SK-N-SH treated with all-trans-retinoic acid at 6 μM for 48 hours (cell line): ENCODE measurements at regions not wholly inside any gene's neighbourhood (a gene's known extent, or its start where the extent isn't known, plus 50 kb on each side); places are given as distances from the start of the nearest gene placed in this dataset.
"Not testable (repeated sequence)": the region's sequence is repeated elsewhere in the genome, so short reads cannot be mapped to it uniquely, and the experiment has no call there.

Experiments used
- ATAC-seq: fragments of 200-7000 bp; cut with Tn5 transposase; 3 replicates; pipeline ENCODE4 v1.9.1; 2020; ENCODE audit warnings: mild to moderate bottlenecking, moderate library complexity

DNA sequence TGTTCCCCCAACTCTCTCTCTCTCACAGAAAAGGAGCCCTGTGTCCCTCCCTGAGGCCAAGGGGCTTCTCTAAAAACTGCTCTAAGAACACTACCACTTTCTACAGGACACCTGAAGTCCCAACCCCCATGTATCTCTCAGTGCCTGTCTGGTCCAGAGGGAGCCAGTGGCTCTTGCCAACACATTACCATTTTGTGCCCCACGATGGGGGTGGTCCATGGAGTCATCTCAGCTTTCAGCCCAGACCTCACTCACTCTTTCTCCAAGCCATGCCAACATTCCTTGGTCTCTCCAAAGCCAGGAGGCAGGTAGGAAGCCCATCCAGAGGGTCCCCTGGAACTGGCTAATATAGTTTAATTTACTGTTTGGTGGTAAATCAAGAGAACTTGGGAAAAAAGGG lies 962.1 kb upstream of the DEFB115 start:
- ATAC-seq, result not testable (repeated sequence)

DNA sequence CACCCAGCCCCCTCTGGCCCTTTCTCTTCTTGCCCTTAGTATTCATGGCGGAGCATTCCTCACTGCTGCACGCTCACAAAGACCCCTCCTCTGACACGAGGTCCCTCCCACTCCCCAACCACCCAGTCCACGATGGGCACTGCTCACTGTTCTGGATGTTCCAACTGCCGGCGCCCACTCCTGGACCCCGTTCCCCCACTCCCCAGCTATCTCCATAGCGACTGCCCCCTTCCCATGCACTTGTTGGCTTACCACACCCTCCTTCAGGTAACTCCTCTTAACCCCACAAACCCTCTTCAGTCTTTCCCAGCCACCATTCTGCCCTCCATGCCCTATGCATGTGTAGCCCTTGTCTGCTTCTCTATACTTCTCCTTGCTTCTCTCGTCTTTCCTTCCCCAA lies 961.5 kb upstream of the DEFB115 start:
- not testable (repeated sequence) for ATAC-seq

DNA sequence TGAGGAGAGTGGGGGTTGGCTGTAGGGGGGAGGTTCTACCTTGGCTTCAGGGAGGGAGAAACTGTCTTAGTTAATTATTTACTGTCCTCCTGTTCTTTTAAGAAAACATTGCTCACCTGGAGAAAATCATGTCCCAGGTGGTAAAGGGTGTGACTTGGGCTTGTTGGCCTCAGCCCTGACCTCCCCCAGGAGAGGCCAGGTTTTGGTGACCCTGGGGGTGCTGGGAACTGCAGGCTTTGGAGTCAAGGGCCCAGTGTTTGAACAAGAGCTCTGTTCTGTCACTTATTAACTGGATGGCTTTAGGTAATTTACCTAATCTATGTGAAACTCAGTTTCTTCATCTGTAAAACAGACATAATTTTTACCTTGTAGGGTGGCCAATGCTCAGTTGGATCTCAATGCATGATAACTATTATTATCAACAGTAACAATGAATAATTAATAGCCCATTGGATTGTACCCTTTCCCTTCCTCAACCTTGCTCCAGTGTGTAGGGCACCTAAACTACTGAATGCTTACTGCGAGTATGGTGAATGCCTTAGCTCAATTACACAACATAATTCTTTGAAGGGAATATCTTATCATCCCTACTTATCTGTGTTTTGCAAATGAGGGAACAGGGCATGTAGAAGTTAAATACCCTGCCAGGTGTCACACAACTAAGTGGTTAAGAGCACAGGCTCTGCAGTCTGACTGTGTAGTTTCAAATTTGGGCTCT lies 959.4 kb upstream of the DEFB115 start:
- not testable (repeated sequence) for ATAC-seq

DNA sequence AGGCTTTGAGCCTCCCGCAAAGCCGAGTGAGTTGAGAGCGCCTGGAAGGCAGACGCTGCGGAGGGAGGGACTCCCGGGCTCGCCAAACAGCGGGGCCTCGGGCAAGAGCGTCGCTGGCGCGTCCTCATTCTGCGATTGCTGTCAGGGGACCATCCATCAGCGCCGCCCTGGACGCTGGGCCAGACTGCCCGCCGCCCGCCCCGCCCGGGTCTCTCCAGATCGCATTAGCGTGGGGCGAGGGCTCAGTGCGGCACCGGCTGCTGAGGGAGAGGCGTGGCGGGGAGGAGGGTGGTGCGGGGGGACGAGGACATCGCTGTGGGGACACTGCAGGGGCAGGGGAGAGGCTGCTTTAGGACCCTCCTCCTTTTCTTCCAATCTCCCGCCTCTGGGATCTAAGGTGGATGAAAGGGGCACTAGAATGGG lies 957.2 kb upstream of the DEFB115 start:
- not testable (repeated sequence) for ATAC-seq

DNA sequence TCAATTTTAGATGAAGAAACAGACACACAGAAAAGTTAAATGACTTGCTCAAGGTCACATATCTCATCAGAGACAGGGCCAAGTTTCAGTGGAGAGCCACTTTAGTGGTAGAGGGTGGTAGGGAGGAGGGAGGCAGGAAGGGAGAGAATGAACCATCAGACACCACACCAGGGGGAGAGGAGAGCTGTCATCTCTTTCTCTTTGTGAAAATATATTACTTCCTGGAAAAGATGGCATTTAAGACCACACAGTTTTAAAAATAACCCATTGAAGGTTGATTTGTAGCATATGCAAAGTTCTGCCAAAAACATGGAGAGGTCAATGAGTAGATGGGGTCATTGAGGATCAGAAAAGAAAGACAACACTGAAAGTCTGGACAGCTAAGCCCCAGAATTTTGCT lies 954.7 kb upstream of the DEFB115 start:
- ATAC-seq, result not testable (repeated sequence)

DNA sequence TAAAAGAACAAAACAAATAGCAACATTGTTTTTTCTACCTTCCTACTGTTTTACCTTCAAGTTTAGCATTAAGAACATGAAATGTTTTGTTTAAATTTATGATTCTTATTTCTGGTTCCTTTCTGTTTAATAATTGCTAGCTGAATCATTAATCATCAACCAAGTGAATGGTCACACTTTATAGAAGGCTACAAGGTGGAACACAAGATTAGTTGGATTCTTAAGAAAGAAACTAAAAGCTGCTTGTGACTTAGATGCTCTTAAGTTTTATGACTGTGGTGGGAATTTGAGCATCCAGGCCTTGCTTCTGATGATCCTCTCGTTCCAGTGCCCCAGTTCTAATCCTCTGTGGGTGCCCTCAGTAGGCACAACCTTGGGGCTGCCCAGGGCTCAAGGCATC lies 947.5 kb upstream of the DEFB115 start:
- not testable (repeated sequence) for ATAC-seq

DNA sequence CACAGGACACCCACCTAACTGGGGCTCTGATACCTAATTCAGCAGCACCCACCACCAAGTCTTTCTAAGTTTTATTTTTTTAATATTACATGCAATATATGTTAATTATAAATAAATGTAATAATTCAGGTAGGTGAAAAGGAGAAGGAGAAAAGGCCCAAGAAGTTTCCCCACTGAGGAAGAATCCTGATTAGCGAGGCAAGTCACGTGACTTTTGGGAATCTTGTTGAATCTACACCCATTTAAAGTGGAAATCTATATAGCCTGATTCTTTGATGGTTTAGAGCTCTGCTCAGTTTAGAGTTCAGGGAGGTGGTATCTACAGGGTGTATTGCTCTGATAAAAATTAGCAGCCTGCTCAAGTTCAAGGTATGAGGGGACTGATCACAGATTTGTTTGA lies 947.1 kb upstream of the DEFB115 start:
- ATAC-seq, result not testable (repeated sequence)

DNA sequence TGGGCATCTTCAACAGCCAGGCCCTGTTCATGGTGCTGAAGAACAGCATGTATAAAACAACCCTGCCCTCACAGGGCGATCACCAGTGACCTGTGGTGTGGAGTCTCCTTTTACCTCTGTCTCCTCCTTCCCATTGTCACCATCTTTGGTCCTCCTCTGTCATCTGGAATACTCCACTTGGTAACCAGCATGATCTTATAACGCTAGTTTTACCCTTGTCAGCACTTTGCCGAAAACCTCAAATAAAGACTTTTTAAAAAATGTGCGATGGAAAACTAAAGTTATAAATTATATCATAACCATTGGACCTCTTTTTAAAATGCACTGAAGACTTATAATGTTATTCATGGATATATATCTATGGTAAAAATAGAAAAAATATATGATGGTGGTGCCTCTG lies 945.2 kb upstream of the DEFB115 start:
- not testable (repeated sequence) for ATAC-seq

DNA sequence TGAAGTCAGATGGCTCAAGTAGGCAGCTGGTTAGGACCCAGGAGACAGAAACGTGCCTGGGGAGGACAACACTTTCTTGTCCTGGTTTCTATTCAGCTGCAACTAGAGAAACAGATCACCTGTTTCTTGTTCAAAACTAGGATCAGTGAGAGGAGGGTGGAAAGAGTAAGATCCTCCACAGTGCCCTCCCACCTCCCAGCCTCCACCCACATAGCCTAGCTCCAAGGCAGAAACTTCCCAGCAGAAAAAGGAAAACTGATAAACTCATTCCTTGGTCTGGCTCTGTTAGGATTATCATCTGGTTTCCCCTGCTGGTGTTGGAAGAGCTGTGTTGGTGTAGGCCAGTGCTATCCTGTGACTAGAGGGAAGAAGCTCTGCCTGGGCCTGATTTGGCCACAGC lies 943.8 kb upstream of the DEFB115 start:
- ATAC-seq, result not testable (repeated sequence)

DNA sequence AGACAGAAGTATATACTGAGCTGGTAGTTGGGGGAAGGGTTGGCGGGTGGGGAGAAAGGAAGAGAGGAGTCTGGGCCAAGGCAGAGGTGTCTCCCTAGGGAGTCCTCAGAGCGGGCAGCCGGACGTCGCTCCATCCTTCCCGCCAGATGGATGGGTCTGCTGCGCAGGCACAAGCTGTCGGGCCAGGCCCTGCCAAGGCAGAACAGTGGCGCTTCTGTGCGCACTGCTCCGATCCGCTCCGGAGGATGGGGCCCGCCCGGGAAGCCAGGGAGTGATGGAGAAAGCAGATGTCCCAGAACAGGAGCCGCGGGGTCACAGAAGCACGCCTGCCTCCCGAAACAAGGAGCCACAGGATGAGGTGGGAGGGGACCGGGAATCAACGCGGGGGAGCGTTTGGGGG lies 941.4 kb upstream of the DEFB115 start:
- not testable (repeated sequence) for ATAC-seq

DNA sequence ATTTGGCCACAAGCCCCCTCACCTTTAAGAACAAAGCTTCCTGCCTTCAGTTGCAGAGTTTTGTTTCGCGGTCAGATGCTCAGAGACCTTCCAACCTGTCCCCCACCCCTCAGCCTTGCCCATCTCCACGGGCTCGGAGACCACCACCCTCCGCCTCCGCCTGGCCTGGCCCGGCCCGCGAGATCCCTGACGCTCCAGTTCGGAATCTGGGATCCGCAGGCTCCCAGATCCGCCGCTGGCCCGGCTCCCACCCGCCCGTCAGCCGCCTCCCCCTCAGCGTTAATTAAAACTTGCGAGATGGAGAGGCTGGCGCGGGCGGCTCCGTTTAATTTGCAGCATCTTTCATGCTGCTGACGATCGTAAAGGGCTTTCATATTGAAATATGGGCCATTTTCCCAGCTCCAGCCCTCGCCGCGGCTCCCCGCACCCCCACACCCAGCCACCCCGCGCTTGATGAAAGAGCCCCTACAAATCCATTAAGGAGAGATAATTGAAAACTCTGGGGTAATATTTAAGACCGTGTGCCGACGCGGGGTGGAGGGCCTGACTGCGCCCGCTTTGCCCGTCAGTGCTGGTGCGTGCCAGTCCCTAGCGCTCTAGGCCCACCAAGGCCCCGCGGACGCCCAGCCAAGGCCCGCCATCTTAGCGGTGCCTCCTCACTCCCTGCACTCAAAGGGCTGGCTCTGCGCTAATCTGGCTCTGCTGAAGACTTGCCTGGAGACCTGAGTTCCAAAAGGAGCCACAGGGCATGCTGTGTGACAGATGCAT lies 940.7 kb upstream of the DEFB115 start:
- not testable (repeated sequence) for ATAC-seq

DNA sequence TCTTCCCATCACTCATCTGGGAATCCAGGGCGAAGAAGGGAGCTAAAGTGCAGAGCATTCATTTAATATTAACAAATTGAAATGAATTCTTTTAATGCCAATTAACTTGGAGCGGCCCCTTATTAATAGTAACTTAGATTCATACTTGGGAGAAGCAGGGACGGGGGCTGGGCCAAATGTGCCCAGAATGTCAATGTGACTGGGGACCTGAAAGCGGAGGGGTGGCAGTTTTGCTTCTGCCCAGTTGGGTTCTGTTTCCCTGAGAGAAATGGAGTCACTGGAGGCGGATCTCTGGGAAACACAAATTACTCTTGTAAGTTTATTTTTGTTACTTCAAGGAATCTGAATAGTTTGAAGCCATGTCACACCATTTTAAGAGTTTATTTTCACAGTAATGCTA lies 923.7 kb upstream of the DEFB115 start:
- not testable (repeated sequence) for ATAC-seq

DNA sequence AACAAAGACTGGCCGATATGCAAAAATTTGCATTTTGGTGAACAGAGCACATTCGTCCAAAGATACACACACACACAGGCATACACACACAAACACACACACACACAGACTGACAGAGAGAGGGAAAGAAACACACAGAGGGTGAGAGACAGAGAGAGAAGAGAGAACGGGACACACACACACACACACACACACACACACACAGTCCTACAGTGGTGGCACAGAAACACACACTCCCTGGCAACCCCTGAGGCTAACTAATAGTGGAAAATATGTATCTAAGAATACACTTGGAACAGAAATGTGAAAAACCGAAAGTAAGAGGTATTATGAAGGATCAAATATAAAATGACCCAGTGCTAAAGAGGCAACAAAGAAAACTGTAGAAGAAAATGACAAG lies 919.9 kb upstream of the DEFB115 start:
- not testable (repeated sequence) for ATAC-seq

DNA sequence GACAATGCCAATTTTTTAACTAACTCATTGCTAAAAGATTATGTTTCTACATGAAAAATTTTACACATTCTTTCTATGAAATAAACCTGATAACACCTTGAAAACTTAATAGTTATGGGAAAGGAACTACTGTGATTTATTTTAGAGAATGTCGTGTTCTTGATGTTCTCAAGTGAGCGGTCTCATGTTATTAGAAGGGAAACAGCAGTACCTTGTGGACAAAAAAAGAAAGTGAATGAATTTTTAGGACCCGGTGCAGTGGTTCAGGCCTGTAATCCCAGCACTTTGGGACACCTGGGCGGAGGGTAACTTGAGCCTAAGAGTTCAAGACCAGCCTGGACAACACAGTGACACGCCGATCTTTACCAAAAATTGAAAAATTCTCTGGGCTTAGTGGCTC lies 908.5 kb upstream of the DEFB115 start:
- not testable (repeated sequence) for ATAC-seq

DNA sequence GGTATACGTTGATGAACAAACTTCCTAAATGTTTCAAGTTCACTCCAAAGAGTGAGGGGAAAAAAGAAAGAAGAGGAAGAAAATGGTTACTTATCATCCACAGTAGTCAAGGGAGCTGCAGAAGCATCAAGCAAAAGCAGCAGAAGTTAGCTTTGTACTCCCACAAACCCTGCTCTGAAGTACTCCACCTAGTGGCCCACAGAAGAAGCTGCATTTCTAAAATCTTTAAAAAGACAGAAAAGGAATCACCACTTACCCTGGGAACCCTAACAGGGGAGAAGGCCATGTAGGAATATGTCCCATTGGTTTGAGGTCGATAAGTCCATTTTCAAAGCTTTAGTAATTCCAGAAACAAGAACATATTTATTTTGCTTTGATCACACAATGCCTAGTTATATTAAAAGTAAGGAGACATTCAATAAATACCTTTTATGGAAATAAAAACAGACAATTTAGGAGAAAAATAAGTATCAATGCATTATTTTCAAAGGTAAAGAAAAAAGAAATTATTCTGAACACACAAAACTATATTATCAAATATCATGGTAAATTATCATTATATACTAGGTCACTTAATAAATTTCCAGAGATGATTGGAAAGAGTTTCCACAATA lies 900.5 kb upstream of the DEFB115 start:
- ATAC-seq, result not testable (repeated sequence)

DNA sequence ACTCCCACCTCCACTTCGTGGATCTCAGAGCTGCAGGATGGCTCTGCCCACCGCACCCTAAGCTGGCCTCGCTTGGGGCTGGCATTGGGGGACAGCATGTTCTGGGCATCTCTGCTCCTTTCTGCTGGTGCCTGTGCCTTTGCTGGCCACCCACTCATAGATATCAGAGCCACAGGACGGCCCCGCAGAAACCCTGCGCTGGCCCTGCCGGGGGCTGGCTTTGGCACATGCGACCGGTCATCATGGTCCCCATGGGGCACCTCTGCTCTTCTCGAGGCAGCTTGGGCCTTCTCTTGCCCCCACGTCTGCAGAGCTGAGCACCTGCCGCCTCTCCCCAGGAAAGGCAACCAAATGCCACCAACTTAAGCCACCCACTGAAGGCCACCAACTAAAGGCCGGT lies 895.7 kb upstream of the DEFB115 start:
- ATAC-seq, result not testable (repeated sequence)

DNA sequence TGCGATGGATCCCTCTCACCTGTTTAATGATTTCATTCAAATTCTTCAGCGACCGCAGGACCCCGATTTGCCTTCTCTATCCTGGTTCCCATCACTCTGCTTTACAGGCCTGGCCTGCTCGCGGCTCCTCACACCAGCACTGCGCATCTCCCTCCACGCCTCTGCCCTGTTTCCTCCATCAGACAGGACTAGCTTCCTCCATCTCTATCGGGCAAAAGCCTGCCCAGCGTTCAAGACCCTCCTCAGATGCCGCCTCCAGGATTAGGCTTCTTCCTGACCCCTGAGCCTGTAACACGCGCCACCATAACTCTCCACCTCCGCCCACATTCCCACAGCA lies 881.1 kb upstream of the DEFB115 start:
- not testable (repeated sequence) for ATAC-seq
